Endothelial cell of umbilical vein (primary cell): ENCODE measurements at regions not wholly inside any gene's neighbourhood (a gene's known extent, or its start where the extent isn't known, plus 50 kb on each side); places are given as distances from the start of the nearest gene placed in this dataset.

Experiments used
- EZH2 ChIP-seq: IDR thresholded peaks from 2 replicates; pipeline ENCODE4 v1.6.1; 2012; ENCODE audit warnings: borderline replicate concordance, low read depth, mild to moderate bottlenecking, moderate library complexity, low read length, inconsistent platforms; ENCODE audit not compliant: severe bottlenecking
- GATA2 ChIP-seq: IDR thresholded peaks from 2 replicates; pipeline ENCODE4 v1.7.0; 2011; ENCODE audit warnings: low read depth, mild to moderate bottlenecking, moderate library complexity, mixed read lengths, low read length; ENCODE audit not compliant: insufficient read length, insufficient read depth
- JUN ChIP-seq: IDR thresholded peaks from 2 replicates; pipeline ENCODE4 v1.6.1; 2011; ENCODE audit warnings: borderline replicate concordance, low read depth; ENCODE audit not compliant: insufficient read length, insufficient read depth
- MAX ChIP-seq: IDR thresholded peaks from 2 replicates; pipeline ENCODE4 v1.6.1; 2011; ENCODE audit not compliant: insufficient read depth, insufficient read length
- MYC ChIP-seq: IDR thresholded peaks from one replicate; pipeline ENCODE4 v1.6.1; 2011; ENCODE audit warnings: mild to moderate bottlenecking, low read depth, low read length
- POLR2A ChIP-seq: IDR thresholded peaks from 2 replicates; pipeline ENCODE4 v1.6.1; 2012; ENCODE audit warnings: low read depth, mild to moderate bottlenecking, control low read depth, low read length
- POLR2AphosphoS5 ChIP-seq: IDR thresholded peaks from 2 replicates; pipeline ENCODE4 v1.6.1; 2012; ENCODE audit warnings: low read depth, mild to moderate bottlenecking, control low read depth, low read length, moderate library complexity; ENCODE audit not compliant: insufficient read depth
- TF ChIP-seq, protein P1 (sequence below), 2 donors: IDR thresholded peaks; 1 replicate in 1 of 2; 2 replicates in 1 of 2; pipeline ENCODE4 v1.5.1; 2011; ENCODE audit warnings: low read length in 2 of 2, mild to moderate bottlenecking in 2 of 2, moderate library complexity in 2 of 2, control low read depth in 1 of 2, inconsistent platforms in 1 of 2, low read depth in 1 of 2; ENCODE audit not compliant: insufficient read depth in 1 of 2; ENCODE audit errors: extremely low read depth in 1 of 2

DNA sequence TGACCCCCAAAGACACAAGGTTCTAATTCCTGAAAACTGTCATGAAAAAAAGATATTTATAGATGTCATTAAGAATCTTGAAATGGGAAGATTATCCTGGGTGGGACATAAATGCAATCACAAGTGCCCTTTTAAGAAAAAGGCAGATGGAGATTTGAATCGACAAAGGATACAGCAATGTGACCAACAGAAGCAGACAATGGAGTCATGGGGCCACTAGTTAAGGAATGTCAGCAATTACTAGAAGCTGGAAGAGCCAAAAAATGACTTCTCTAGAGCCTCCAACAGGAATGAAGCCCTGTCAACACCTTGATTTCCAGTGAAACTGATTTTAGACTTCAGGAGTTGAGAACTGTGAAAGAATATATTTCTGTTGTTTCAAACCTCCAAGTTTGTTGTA lies 448.5 kb downstream of the MEI4 start:
- TF ChIP-seq POLR2A (no peak), MYC (no peak), POLR2AphosphoS5 (no peak), MAX (no peak), EZH2 (no peak), JUN (no peak), GATA2 (no peak)
- TF ChIP-seq, protein P1, sequence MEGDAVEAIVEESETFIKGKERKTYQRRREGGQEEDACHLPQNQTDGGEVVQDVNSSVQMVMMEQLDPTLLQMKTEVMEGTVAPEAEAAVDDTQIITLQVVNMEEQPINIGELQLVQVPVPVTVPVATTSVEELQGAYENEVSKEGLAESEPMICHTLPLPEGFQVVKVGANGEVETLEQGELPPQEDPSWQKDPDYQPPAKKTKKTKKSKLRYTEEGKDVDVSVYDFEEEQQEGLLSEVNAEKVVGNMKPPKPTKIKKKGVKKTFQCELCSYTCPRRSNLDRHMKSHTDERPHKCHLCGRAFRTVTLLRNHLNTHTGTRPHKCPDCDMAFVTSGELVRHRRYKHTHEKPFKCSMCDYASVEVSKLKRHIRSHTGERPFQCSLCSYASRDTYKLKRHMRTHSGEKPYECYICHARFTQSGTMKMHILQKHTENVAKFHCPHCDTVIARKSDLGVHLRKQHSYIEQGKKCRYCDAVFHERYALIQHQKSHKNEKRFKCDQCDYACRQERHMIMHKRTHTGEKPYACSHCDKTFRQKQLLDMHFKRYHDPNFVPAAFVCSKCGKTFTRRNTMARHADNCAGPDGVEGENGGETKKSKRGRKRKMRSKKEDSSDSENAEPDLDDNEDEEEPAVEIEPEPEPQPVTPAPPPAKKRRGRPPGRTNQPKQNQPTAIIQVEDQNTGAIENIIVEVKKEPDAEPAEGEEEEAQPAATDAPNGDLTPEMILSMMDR (IDR thresholded peaks at IDR 0.05; ENCODE audit: extremely low read depth in 1 of 2, insufficient read depth in 1 of 2, low read depth in 1 of 2, low read length in 2 of 2), result no peak
